NCI-H526 (cell line): ENCODE measurements at regions not wholly inside any gene's neighbourhood (a gene's known extent, or its start where the extent isn't known, plus 50 kb on each side); places are given as distances from the start of the nearest gene placed in this dataset.

Experiments
- DNase-seq, 2 experiments: peaks; one replicate each; lab custom pipeline; 2025; lab: John Stamatoyannopoulos, UW

GRCh38 chr15:88744548-88745020, 58.7 kb upstream of the ACAN start:
- DNase-seq = no peak

DNA sequence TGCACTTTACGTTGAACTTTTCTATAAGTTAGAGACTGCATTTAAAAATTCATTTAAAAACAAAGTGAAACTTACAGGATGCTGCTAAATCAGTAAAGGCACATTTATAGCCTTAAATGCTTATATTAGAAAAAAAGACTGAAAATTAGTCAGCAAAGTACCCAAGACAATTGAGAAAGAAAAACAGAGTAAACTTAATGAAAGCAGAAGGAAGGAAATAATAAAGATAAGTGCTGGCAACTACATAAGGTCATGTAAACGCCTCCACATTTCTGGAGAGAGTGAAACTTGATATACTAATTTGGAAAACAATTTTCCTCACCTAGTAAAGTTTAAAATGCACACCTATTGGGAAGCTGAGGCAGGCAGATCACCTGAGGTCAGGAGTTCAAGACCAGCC, 58.2 kb upstream of the ACAN start:
- DNase-seq = no peak

DNA sequence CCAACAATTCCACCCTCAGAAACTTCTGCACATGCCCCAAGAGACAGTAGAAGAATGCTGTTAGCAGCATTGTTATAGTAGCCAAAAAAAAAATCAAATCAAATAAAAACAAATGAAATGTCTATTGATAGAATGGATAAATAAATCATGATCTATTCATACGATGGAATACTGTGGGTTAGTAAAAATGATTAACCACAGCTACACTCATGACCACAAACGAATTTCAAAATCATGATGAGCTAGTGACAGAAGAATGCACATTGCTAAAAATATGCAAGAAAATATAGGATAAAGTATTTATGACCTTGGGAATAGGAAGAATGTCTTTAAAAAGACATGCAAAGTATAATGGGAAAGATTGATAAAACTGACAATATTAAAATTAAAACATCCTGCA, 57.5 kb upstream of the ACAN start:
- DNase-seq = no peak

DNA sequence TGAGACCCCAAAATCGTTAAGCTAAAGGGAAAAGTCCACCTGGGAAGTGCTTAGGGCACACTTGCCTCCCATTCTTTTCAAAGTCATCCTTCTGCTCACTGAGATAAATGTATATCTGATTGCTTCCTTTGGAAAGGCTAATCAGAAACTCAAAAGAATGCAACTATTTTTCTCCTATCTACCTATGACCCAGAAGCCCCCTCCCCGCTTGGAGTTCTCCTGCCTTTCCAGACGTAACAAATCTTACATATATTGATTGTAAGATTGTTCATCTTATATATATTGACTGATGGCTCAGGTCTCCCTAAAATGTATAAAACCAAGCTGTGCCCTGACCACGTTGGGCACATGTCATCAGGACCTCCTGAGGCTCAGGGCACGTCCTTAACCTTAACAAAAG, 56.8 kb upstream of the ACAN start:
- no peak for DNase-seq

- no peak for DNase-seq
These were observed 56.1 kb upstream of the ACAN start for GRCh38 chr15:88747111-88747510.

- DNase-seq = no peak
These were observed 55.6 kb upstream of the ACAN start for GRCh38 chr15:88747631-88748030.

DNA sequence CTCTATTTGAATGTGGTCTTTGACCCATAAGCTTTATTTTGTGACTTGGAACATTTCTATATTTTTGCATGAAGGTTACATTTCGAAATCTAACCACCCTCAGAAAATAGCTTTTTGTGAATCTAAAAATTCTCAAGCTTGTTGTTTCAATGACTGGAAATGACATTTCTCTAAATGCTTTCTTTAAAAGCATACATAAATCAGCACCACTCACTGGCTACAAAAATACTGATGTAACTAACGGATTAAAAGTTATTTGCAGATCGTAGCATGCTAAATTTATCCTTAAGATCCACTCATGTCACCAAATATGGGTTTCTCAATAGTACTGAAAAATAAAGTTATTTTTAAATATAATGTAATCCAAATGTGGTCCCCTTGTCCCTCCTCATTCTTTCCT, 55.2 kb upstream of the ACAN start:
- no peak for DNase-seq

GRCh38 chr15:88748651-88749050, 54.6 kb upstream of the ACAN start:
- no peak for DNase-seq

DNA sequence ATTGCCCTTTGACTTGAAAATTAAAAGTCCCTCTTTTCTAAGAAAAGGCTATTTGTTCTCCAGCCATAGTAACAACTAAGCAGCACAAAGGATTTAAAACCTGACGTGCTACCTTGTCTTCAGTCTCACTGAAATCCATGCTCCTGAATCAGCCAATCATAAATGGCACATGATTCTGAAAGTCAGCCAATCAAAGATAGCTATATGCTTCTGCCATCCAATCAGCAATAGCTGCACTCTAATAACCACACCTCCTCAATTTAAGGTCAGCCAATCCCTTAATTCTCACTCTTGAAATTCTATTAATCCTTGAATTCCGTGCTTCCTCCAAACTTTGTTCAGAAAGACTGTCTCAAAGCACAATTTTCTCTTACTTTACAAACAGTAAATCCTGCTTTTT, 53.5 kb upstream of the ACAN start:
- no peak for DNase-seq

GRCh38 chr15:88752501-88752900, 50.7 kb upstream of the ACAN start:
- DNase-seq = no peak

- no peak for DNase-seq
These were observed 50.3 kb upstream of the ACAN start for GRCh38 chr15:88752951-88753350.
